ENCODE measurements at regions not wholly inside any gene's neighbourhood (a gene's known extent, or its start where the extent isn't known, plus 50 kb on each side); places are given as distances from the start of the nearest gene placed in this dataset.
"Not testable (repeated sequence)": the region's sequence is repeated elsewhere in the genome, so short reads cannot be mapped to it uniquely, and the experiment has no call there.

- dilution Hi-C loops (cut with MboI; ENCODE audit: extremely low pct_ligation_motif_present, low sequenced_read_pairs): no loop called here
- no peak for FAIRE-seq
- Histone ChIP-seq H3K4me3 (replicated peaks in 1 of 3; ENCODE audit: insufficient read depth in 1 of 3, low read depth in 1 of 3, low read length in 3 of 3) (no peak overlapping the region), H3K9ac (replicated peaks; ENCODE audit: extremely low read depth, insufficient read depth, low read length) (no peak overlapping the region), H3K27ac (ENCODE audit: insufficient read depth, low read depth, low read length) (no peak overlapping the region), H3K4me1 (ENCODE audit: control insufficient read depth, extremely low read depth, insufficient read depth, low read length) (no peaks in the 10 kb centered on the region), H3K79me2 (ENCODE audit: control insufficient read depth, insufficient read depth, low read length) (no peaks in the 10 kb centered on the region), H3K36me3 (ENCODE audit: control insufficient read depth in 2 of 2, extremely low read depth in 1 of 2, insufficient read depth in 2 of 2, low read length in 2 of 2) (no peaks in the 10 kb centered on the region), H3K27me3 (ENCODE audit: control insufficient read depth in 2 of 2, insufficient read depth in 2 of 2, low read length in 2 of 2) (no peaks in the 10 kb centered on the region), H4K20me1 (replicated peaks; ENCODE audit: control insufficient read depth, extremely low read depth, insufficient read depth, low read length) (no peaks in the 10 kb centered on the region), H3K9me1 (replicated peaks; ENCODE audit: control insufficient read depth, extremely low read depth, insufficient read depth, low read length) (no peaks in the 10 kb centered on the region), H2AFZ (ENCODE audit: low read depth, low read length) (no peak overlapping the region), H3K9me3 (replicated peaks; ENCODE audit: control insufficient read depth, insufficient read depth, low read length) (no peaks in the 10 kb centered on the region), H3K4me2 (ENCODE audit: insufficient read depth, low read length) (no peak overlapping the region)
- BruUV-seq (replicated peaks): no TSS peak
- ChIA-PET CTCF (interaction anchor here (0.9 kb wide), 1 partner anchor 18 kb away, joined by 3 read pairs; no protein-coding TSS in a partner anchor), POLR2A (no interaction called here)
- TF ChIP-seq MYC (IDR thresholded peaks at IDR 0.05; ENCODE audit: low read depth, low read length) (no peak), MAX (IDR thresholded peaks at IDR 0.05; ENCODE audit: insufficient read depth, insufficient read length) (no peak), JUN (IDR thresholded peaks at IDR 0.05; ENCODE audit: borderline replicate concordance, insufficient read depth, insufficient read length, low read depth) (no peak), FOS (IDR thresholded peaks at IDR 0.05; ENCODE audit: borderline replicate concordance, insufficient read depth, low read length) (no peak), EZH2 (IDR thresholded peaks at IDR 0.05; ENCODE audit: borderline replicate concordance, low read depth, low read length, severe bottlenecking) (no peak), POLR2A (IDR thresholded peaks at IDR 0.05; ENCODE audit: low read depth, low read length) (no peak)
- no peak for DNase-seq (ENCODE audit: low read depth, low spot score)
- intact Hi-C loops (cut with micrococcal nuclease): loop anchor here (10.0 kb wide), 1 partner anchor 332 kb away; no protein-coding TSS in a partner anchor
Observed at GRCh38 chr6:133092771-133093170, 148.4 kb upstream of the EYA4 start.

DNA sequence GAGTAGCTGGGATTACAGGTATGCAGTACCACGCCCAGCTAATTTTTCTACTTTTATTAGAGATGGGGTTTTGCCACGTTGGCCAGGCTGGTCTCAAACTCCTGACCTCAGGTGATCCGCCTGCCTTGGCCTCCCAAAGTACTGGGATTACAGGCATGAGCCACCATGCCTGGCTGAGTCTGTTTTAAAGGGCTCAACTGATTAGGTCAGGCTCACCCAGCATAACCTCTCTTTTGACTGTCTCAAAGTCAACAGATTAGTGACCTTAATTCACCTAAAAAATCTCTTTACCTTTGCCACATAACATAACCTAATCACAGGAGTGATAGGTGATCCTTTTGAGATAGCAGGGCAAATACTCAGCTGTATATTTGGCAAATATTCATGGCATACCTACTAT lies 147.9 kb upstream of the EYA4 start:
- H3K27ac ChIP-seq (ENCODE audit: insufficient read depth, low read depth, low read length); POLR2A ChIA-PET; H3K9me3 ChIP-seq (replicated peaks; ENCODE audit: control insufficient read depth, insufficient read depth, low read length); H3K4me3 ChIP-seq (replicated peaks in 1 of 3; ENCODE audit: insufficient read depth in 1 of 3, low read depth in 1 of 3, low read length in 3 of 3); H3K79me2 ChIP-seq (ENCODE audit: control insufficient read depth, insufficient read depth, low read length); H4K20me1 ChIP-seq (replicated peaks; ENCODE audit: control insufficient read depth, extremely low read depth, insufficient read depth, low read length); H3K36me3 ChIP-seq (ENCODE audit: control insufficient read depth in 2 of 2, extremely low read depth in 1 of 2, insufficient read depth in 2 of 2, low read length in 2 of 2); FAIRE-seq; H2AFZ ChIP-seq (ENCODE audit: low read depth, low read length); H3K4me2 ChIP-seq (ENCODE audit: insufficient read depth, low read length); H3K9ac ChIP-seq (replicated peaks; ENCODE audit: extremely low read depth, insufficient read depth, low read length); H3K9me1 ChIP-seq (replicated peaks; ENCODE audit: control insufficient read depth, extremely low read depth, insufficient read depth, low read length); dilution Hi-C loops (cut with MboI; ENCODE audit: extremely low pct_ligation_motif_present, low sequenced_read_pairs); H3K4me1 ChIP-seq (ENCODE audit: control insufficient read depth, extremely low read depth, insufficient read depth, low read length); CTCF ChIA-PET; DNase-seq (ENCODE audit: low read depth, low spot score); H3K27me3 ChIP-seq (ENCODE audit: control insufficient read depth in 2 of 2, insufficient read depth in 2 of 2, low read length in 2 of 2); BruUV-seq (replicated peaks): not testable (repeated sequence)
- intact Hi-C loops (cut with micrococcal nuclease): loop anchor here (10.0 kb wide), 1 partner anchor 332 kb away; no protein-coding TSS in a partner anchor

Measured in endothelial cell of umbilical vein (primary cell).